Transverse colon (tissue), 4 donors: ENCODE measurements at regions not wholly inside any gene's neighbourhood (a gene's known extent, or its start where the extent isn't known, plus 50 kb on each side); places are given as distances from the start of the nearest gene placed in this dataset.

Experiments used
- DNase-seq: peaks from one replicate; pipeline ENCODE4 v3.0.0-alpha.2; 2019
- H3K27ac ChIP-seq, 4 donors: fragments of 200-600 bp; sonication (generic); 2 replicates each; pipeline ENCODE4 v1.5.1; 2016 to 2018; ENCODE audit warnings: inconsistent platforms in 4 of 4
- H3K27me3 ChIP-seq: fragments of 200-600 bp; sonication (generic); 2 replicates; pipeline ENCODE4 v1.5.1; 2017; ENCODE audit warnings: inconsistent platforms
- H3K36me3 ChIP-seq, 4 donors: fragments of 200-600 bp; sonication (generic); 2 replicates each; pipeline ENCODE4 v1.5.1; 2017 to 2019; ENCODE audit warnings: inconsistent platforms in 4 of 4
- H3K4me1 ChIP-seq, 4 donors: fragments of 200-600 bp; sonication (generic); 2 replicates each; pipeline ENCODE4 v1.5.1; 2017 to 2020; ENCODE audit warnings: inconsistent platforms in 4 of 4
- H3K4me3 ChIP-seq, 4 donors: fragments of 200-600 bp; sonication (generic); 1 replicate in 1 of 4; 2 replicates in 3 of 4; pipeline versions ENCODE4 v1.5.1 to v1.6.1; 2017 to 2019; ENCODE audit warnings: inconsistent platforms in 4 of 4
- H3K9me3 ChIP-seq, 2 donors: fragments of 200-600 bp; sonication (generic); 2 replicates each; pipeline ENCODE4 v1.5.1; 2017 to 2019; ENCODE audit warnings: inconsistent platforms in 2 of 2
- CTCF ChIP-seq, 5 experiments: fragments of 200-600 bp in 3 of 5; fragments of 450-650 bp in 2 of 5; sonication (generic) in 3 of 5; IDR thresholded peaks; 1 replicate in 2 of 5; 2 replicates in 3 of 5; pipeline ENCODE4 v1.5.1; 2016 to 2017; ENCODE audit warnings: antibody characterized with exemption in 5 of 5, inconsistent platforms in 3 of 5, mild to moderate bottlenecking in 2 of 5, moderate library complexity in 1 of 5
- EP300 ChIP-seq: sonication (generic); formaldehyde crosslinking; IDR thresholded peaks from one replicate; pipeline ENCODE4 v1.6.1; 2017; ENCODE audit warnings: antibody characterized with exemption, low read depth
- POLR2A ChIP-seq: fragments of 450-650 bp; IDR thresholded peaks from one replicate; pipeline ENCODE4 v1.6.1; 2016; ENCODE audit warnings: antibody characterized with exemption, mild to moderate bottlenecking, moderate library complexity
- POLR2AphosphoS5 ChIP-seq, 3 donors: sonication (generic); formaldehyde crosslinking; IDR thresholded peaks; one replicate each; pipeline ENCODE4 v1.6.1; 2016; ENCODE audit warnings: antibody characterized with exemption in 3 of 3
- WGBS, 2 donors: methylation state at CpG; one replicate each; pipeline ENCODE4 v1.1.5; 2018; ENCODE audit warnings: low coverage in 1 of 2; 5-methylcytosine and 5-hydroxymethylcytosine counted together
- in situ Hi-C, 4 donors: fragments of 200-750 bp; cut with MboI; loops; one replicate each; pipeline versions ENCODE4 v1.15.0 to v1.15.1; 2017; ENCODE audit warnings: low sequenced_read_pairs in 3 of 4, low pct_ligation_motif_present in 1 of 4, low pct_unique_long_range_greater_than_20kb in 1 of 4
- intact Hi-C: fragments of 100-400 bp; cut with DNase I; formaldehyde crosslinking; loops from one replicate; pipeline ENCODE4 v1.15.1; 2023; ENCODE audit warnings: low total_unique reads

GRCh38 chr5:120007598-120007997 is 378.2 kb downstream of the FAM170A start:
- intact Hi-C loops = no loop called here
- H3K9me3 ChIP-seq = no peaks in the 10 kb centered on the region
- no peaks in the 10 kb centered on the region for H3K27me3 ChIP-seq
- TF ChIP-seq CTCF (IDR thresholded peaks at IDR 0.05) (no peak), POLR2AphosphoS5 (IDR thresholded peaks at IDR 0.05) (no peak), POLR2A (no peak), EP300 (no peak)
- no peak for DNase-seq
- in situ Hi-C loops = no loop called here
- H3K27ac ChIP-seq = no peak overlapping the region
- H3K4me1 ChIP-seq = peaks cover 0 to 23% (median 5%) of the 10 kb centered on the region in 4 donors
- 25 to 26% methylated on average over 2 to 4 of the region's 4 CpGs for WGBS, 2 donors
- H3K36me3 ChIP-seq = no peaks in the 10 kb centered on the region
- H3K4me3 ChIP-seq = no peak overlapping the region

GRCh38 chr5:120012431-120012830 is 383.1 kb downstream of the FAM170A start:
- 64 to 85% methylated on average over 1 of the region's 1 CpG for WGBS, 2 donors
- no peak overlapping the region for H3K4me3 ChIP-seq
- intact Hi-C loops (no loop called here), in situ Hi-C loops (no loop called here)
- no peak for TF ChIP-seq POLR2A
- TF ChIP-seq CTCF (IDR thresholded peaks at IDR 0.05) = no peak
- TF ChIP-seq EP300 = no peak
- no peak for TF ChIP-seq POLR2AphosphoS5 (IDR thresholded peaks at IDR 0.05)
- H3K27ac ChIP-seq = no peak overlapping the region
- H3K9me3 ChIP-seq = no peaks in the 10 kb centered on the region
- no peaks in the 10 kb centered on the region for H3K36me3 ChIP-seq
- DNase-seq = no peak
- H3K4me1 ChIP-seq = peaks cover 0 to 11% (median 3%) of the 10 kb centered on the region in 4 donors
- H3K27me3 ChIP-seq = no peaks in the 10 kb centered on the region

- WGBS, 2 donors = 65 to 84% methylated on average over 3 of the region's 3 CpGs
Measured at GRCh38 chr5:120014535-120014934, 385.2 kb downstream of the FAM170A start.

GRCh38 chr5:120016717-120017382 is 387.5 kb downstream of the FAM170A start:
- WGBS, 2 donors = 75 to 100% methylated on average over 1 to 2 of the region's 2 CpGs
- no peak overlapping the region for H3K4me3 ChIP-seq
- no peaks in the 10 kb centered on the region for H3K9me3 ChIP-seq
- no peaks in the 10 kb centered on the region for H3K36me3 ChIP-seq
- no peak for DNase-seq
- in situ Hi-C loops = no loop called here
- H3K4me1 ChIP-seq = no peaks in the 10 kb centered on the region
- intact Hi-C loops = no loop called here
- no peaks in the 10 kb centered on the region for H3K27me3 ChIP-seq
- no peak overlapping the region for H3K27ac ChIP-seq
- TF ChIP-seq EP300 (no peak), CTCF (IDR thresholded peaks at IDR 0.05) (no peak), POLR2A (no peak), POLR2AphosphoS5 (IDR thresholded peaks at IDR 0.05) (no peak)

More at GRCh38 chr5:120014535-120014934, 385.2 kb downstream of the FAM170A start:
- Histone ChIP-seq H3K36me3 (no peaks in the 10 kb centered on the region), H3K27ac (no peak overlapping the region), H3K27me3 (no peaks in the 10 kb centered on the region), H3K9me3 (no peaks in the 10 kb centered on the region), H3K4me3 (no peak overlapping the region), H3K4me1 (peaks cover 0 to 2% (median 0%) of the 10 kb centered on the region in 4 donors)
- TF ChIP-seq POLR2AphosphoS5 (IDR thresholded peaks at IDR 0.05) = no peak
- no peak for TF ChIP-seq CTCF (IDR thresholded peaks at IDR 0.05)
- TF ChIP-seq EP300 = no peak
- TF ChIP-seq POLR2A = no peak
- in situ Hi-C loops (no loop called here), intact Hi-C loops (no loop called here)
- no peak for DNase-seq
